HG02852 (cell line): ENCODE measurements at regions not wholly inside any gene's neighbourhood (a gene's known extent, or its start where the extent isn't known, plus 50 kb on each side); places are given as distances from the start of the nearest gene placed in this dataset.
"Not testable (repeated sequence)": the region's sequence is repeated elsewhere in the genome, so short reads cannot be mapped to it uniquely, and the experiment has no call there.

Experiments
- ATAC-seq: cut with Tn5 transposase; IDR thresholded peaks from one replicate; pipeline ENCODE4 v1.9.1; 2021; ENCODE audit warnings: mild to moderate bottlenecking, moderate library complexity; ENCODE audit not compliant: unreplicated experiment

GRCh38 chr5:102154791-102155605, 141.1 kb downstream of the SLCO4C1 start:
- not testable (repeated sequence) for ATAC-seq

- no peak for ATAC-seq
These were observed 141.8 kb downstream of the SLCO4C1 start for GRCh38 chr5:102154291-102154690.

GRCh38 chr5:102153003-102153759, 142.9 kb downstream of the SLCO4C1 start:
- ATAC-seq = peak; percentile 81

- no peak for ATAC-seq
These were observed 157.1 kb downstream of the SLCO4C1 start for GRCh38 chr5:102139029-102139428.

GRCh38 chr5:102138243-102138653, 157.8 kb downstream of the SLCO4C1 start:
- ATAC-seq = no peak

GRCh38 chr5:102130890-102131289, 165.2 kb downstream of the SLCO4C1 start:
- no peak for ATAC-seq

- ATAC-seq = no peak
These were observed 165.7 kb downstream of the SLCO4C1 start for GRCh38 chr5:102130386-102130785.

GRCh38 chr5:102119252-102119651, 176.8 kb downstream of the SLCO4C1 start:
- no peak for ATAC-seq

GRCh38 chr5:102115736-102116135, 180.3 kb downstream of the SLCO4C1 start:
- ATAC-seq = no peak

GRCh38 chr5:102114525-102115069, 181.5 kb downstream of the SLCO4C1 start:
- no peak for ATAC-seq

GRCh38 chr5:102107865-102108264, 188.2 kb downstream of the SLCO4C1 start:
- ATAC-seq = no peak

- no peak for ATAC-seq
These were observed 189.5 kb downstream of the SLCO4C1 start for GRCh38 chr5:102106599-102106998.

GRCh38 chr5:102099766-102100331, 196.2 kb downstream of the SLCO4C1 start:
- ATAC-seq = no peak

GRCh38 chr5:102099083-102099482, 197.0 kb downstream of the SLCO4C1 start:
- not testable (repeated sequence) for ATAC-seq

- not testable (repeated sequence) for ATAC-seq
These were observed 197.5 kb downstream of the SLCO4C1 start for GRCh38 chr5:102098606-102099005.

- peak; percentile 76 for ATAC-seq
These were observed 205.3 kb downstream of the SLCO4C1 start for GRCh38 chr5:102090770-102091169.

- ATAC-seq = no peak
These were observed 206.2 kb downstream of the SLCO4C1 start for GRCh38 chr5:102089883-102090282.

GRCh38 chr5:102087906-102088305, 208.2 kb downstream of the SLCO4C1 start:
- ATAC-seq = no peak

GRCh38 chr5:102080288-102080687, 215.8 kb downstream of the SLCO4C1 start:
- no peak for ATAC-seq

GRCh38 chr5:102077920-102078319, 218.2 kb downstream of the SLCO4C1 start:
- ATAC-seq = no peak

GRCh38 chr5:102069974-102070373, 226.1 kb downstream of the SLCO4C1 start:
- ATAC-seq = no peak
